Adrenal gland (tissue), 9 donors: ENCODE measurements at regions not wholly inside any gene's neighbourhood (a gene's known extent, or its start where the extent isn't known, plus 50 kb on each side); places are given as distances from the start of the nearest gene placed in this dataset.

Experiments
- DNase-seq, 7 donors: peaks; one replicate each; pipeline ENCODE4 v3.0.0-alpha.2; 2019 to 2020
- H3K27ac ChIP-seq, 5 donors: fragments of 200-600 bp; sonication (generic) in 4 of 5; 1 replicate in 3 of 5; 2 replicates in 2 of 5; pipeline versions ENCODE4 v1.5.1 to v1.8.0; 2016 to 2020; ENCODE audit warnings: mild to moderate bottlenecking in 1 of 5
- H3K27me3 ChIP-seq: fragments of 200-600 bp; 2 replicates; pipeline ENCODE4 v1.8.0; 2021
- H3K36me3 ChIP-seq, 2 donors: fragments of 200-600 bp; replicated peaks in 1 of 2; 1 replicate in 1 of 2; 2 replicates in 1 of 2; pipeline versions ENCODE4 v1.5.1 to v1.8.0; 2018 to 2022
- H3K4me1 ChIP-seq, 2 donors: fragments of 200-600 bp; replicated peaks in 1 of 2; 1 replicate in 1 of 2; 2 replicates in 1 of 2; pipeline versions ENCODE4 v1.5.1 to v1.8.0; 2018 to 2021
- H3K4me3 ChIP-seq, 4 donors: fragments of 200-600 bp; sonication (generic) in 3 of 4; one replicate each; pipeline ENCODE4 v1.5.1; 2016 to 2018
- H3K9me3 ChIP-seq, 3 donors: fragments of 200-600 bp; sonication (generic) in 1 of 3; replicated peaks in 1 of 3; 1 replicate in 2 of 3; 2 replicates in 1 of 3; pipeline versions ENCODE4 v1.5.1 to v1.8.0; 2016 to 2021
- POLR2A ChIP-seq, 2 donors: fragments of 450-650 bp; IDR thresholded peaks; one replicate each; pipeline ENCODE4 v1.6.1; 2017; ENCODE audit warnings: antibody characterized with exemption in 2 of 2, mild to moderate bottlenecking in 2 of 2, moderate library complexity in 1 of 2
- WGBS, 4 donors: extraction: QIAGEN DNeasy Blood & Tissue Kit in 2 of 4; methylation state at CpG; one replicate each; pipeline versions ENCODE4 v1.1.5 to v1.1.7; 2013 to 2017; 5-methylcytosine and 5-hydroxymethylcytosine counted together
- intact Hi-C, 2 donors: fragments of 100-400 bp; cut with DNase I; formaldehyde crosslinking; loops; one replicate each; pipeline versions ENCODE4 v1.14.1 to v1.15.0; 2022 to 2023
- TF ChIP-seq, protein P1 (sequence below), 6 experiments: fragments of 450-650 bp in 4 of 6; fragments of 200-600 bp in 2 of 6; sonication (generic) in 1 of 6; IDR thresholded peaks; 1 replicate in 5 of 6; 2 replicates in 1 of 6; pipeline versions ENCODE4 v1.5.1 to v1.8.0; 2016 to 2021; ENCODE audit warnings: antibody characterized with exemption in 6 of 6, mild to moderate bottlenecking in 2 of 6, moderate library complexity in 1 of 6
- donor health status: healthy with polysubstance abuse.
- donor health status: Bipolar disorder and iron deficiency.
- donor health status: DM: yes; HTN: yes; CAD: no.
- donor health status: DM: no; HTN: no; CAD: no.
- donor health status: DM: no; HTN: no; CAD: no.

DNA sequence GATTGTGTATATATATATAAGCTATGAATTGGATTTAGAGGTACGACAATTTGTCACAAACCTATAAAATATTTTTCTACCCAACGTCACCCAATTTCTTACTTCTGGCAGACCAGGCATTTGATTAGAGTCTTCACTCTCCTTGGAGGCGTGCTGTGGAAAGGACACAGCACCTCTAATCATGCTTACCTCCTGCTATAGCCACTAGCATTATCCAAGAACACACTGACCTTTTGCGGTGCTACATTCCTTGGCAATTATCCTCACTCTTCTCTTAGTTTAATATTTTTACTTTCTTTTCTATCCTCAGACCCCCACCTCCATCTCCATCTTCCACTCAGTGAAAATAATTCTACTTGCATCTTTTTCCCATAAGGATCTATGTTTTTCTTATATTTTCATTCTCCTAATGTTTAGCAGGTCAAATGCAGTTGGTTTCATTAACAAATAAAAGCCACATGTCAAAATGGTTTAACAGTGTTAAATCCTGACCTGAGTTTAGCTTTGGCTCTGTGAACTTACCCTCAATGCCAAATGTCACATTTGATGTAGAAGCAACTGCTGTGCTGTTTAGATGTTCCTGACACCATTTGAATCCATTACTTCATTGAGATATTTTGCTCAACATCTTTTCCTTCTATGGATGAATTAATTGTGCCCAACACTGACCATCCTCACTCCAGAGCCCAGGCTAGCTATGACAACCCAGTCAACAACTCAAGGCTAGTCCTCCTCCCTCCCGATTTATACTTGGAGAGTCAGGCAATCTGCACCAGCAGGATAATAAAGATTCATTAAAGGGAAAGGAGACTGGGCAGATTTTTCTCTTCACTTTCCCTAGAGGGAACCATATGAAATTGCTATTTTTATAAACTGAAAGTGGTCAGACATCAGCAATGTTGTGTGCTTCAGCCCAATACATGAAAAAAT is 240.5 kb downstream of the MREG start:
- Histone ChIP-seq H3K4me3 (no peak overlapping the region), H3K36me3 (no peaks in the 10 kb centered on the region), H3K4me1 (peaks cover 0 to 2% of the 10 kb centered on the region in 2 donors), H3K27ac (no peak overlapping the region), H3K9me3 (no peaks in the 10 kb centered on the region), H3K27me3 (no peaks in the 10 kb centered on the region)
- intact Hi-C loops: no loop called here
- WGBS, 4 donors: 68 to 81% (median 77%) methylated on average over 5 of the region's 5 CpGs
- no peak for DNase-seq
- TF ChIP-seq, protein P1, sequence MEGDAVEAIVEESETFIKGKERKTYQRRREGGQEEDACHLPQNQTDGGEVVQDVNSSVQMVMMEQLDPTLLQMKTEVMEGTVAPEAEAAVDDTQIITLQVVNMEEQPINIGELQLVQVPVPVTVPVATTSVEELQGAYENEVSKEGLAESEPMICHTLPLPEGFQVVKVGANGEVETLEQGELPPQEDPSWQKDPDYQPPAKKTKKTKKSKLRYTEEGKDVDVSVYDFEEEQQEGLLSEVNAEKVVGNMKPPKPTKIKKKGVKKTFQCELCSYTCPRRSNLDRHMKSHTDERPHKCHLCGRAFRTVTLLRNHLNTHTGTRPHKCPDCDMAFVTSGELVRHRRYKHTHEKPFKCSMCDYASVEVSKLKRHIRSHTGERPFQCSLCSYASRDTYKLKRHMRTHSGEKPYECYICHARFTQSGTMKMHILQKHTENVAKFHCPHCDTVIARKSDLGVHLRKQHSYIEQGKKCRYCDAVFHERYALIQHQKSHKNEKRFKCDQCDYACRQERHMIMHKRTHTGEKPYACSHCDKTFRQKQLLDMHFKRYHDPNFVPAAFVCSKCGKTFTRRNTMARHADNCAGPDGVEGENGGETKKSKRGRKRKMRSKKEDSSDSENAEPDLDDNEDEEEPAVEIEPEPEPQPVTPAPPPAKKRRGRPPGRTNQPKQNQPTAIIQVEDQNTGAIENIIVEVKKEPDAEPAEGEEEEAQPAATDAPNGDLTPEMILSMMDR (IDR thresholded peaks at IDR 0.05): no peak
- TF ChIP-seq POLR2A (IDR thresholded peaks at IDR 0.05): no peak

DNA sequence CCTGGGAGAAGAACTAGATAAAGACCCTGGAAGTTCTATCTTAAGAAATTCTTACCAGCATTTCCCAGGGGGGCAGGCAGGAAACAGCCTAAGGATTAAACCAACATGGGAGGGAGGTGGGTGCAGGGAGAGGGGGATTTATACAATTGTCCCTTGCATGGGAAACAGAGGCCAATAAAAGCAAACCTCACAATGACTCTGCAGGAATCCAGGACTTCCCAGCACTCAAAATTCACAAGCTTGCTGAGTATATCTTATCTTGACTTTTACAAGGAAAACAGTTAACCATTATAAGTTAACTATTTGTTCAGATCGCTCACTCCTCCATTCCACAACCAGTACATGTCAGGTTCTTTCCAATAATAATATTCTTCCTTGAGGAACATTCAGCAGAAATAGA is 241.3 kb downstream of the MREG start:
- no peaks in the 10 kb centered on the region for H3K27me3 ChIP-seq
- TF ChIP-seq, protein P1 (IDR thresholded peaks at IDR 0.05): no peak
- no peak for TF ChIP-seq POLR2A (IDR thresholded peaks at IDR 0.05)
- 70 to 78% (median 73%) methylated on average over 1 of the region's 1 CpG for WGBS, 4 donors
- intact Hi-C loops: no loop called here
- no peak overlapping the region for H3K27ac ChIP-seq
- H3K9me3 ChIP-seq: no peaks in the 10 kb centered on the region
- H3K4me1 ChIP-seq: peaks cover 0 to 2% of the 10 kb centered on the region in 2 donors
- DNase-seq: no peak
- H3K36me3 ChIP-seq: no peaks in the 10 kb centered on the region
- no peak overlapping the region for H3K4me3 ChIP-seq

DNA sequence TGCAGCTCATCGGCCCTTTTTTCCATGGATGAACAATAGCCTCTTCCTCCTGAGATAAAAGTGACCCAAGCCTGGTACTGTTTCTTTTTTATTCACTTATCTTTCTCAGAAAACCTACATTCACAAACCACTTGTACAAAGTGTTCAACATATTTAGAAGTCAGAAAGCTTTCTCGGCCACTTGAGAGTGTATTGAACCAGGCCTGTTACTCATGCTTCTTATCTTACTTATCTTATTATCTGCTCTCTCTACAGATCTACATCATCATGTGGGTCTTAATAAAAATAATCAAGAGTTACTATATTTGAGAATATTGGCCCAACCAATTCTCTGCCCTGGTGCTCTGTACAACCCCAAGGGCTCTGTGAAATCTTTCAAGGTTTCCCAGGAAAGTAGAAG is 242.1 kb downstream of the MREG start:
- no peaks in the 10 kb centered on the region for H3K9me3 ChIP-seq
- no peaks in the 10 kb centered on the region for H3K27me3 ChIP-seq
- no peak overlapping the region for H3K27ac ChIP-seq
- H3K36me3 ChIP-seq: no peaks in the 10 kb centered on the region
- no peak for DNase-seq
- intact Hi-C loops: no loop called here
- 68 to 76% (median 69%) methylated on average over 2 of the region's 2 CpGs for WGBS, 4 donors
- no peak overlapping the region for H3K4me3 ChIP-seq
- peaks cover 0 to 2% of the 10 kb centered on the region in 2 donors for H3K4me1 ChIP-seq
- TF ChIP-seq POLR2A (IDR thresholded peaks at IDR 0.05): no peak
- TF ChIP-seq, protein P1 (IDR thresholded peaks at IDR 0.05): no peak

DNA sequence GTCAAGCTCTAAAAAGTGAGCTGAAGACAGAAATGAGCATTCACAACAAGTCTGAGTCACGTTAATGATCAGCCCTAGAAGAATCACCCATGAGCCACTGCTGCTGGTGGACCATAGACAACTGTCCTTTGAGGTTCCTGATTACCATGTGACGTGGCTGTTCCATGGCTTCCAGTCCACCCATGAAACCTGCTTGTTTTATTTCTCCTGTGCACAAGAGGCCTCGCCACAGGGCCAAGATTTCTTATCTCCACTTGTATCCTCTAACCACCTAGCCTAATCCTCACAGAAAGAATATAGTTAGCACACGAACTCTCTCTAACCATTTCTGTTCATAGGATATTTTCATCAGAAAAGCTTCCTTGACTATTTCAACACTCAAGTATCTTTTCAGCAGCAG is 242.7 kb downstream of the MREG start:
- Histone ChIP-seq H3K4me3 (no peak overlapping the region), H3K27me3 (no peaks in the 10 kb centered on the region), H3K9me3 (no peaks in the 10 kb centered on the region), H3K4me1 (peaks cover 0 to 2% of the 10 kb centered on the region in 2 donors), H3K27ac (no peak overlapping the region), H3K36me3 (no peaks in the 10 kb centered on the region)
- TF ChIP-seq, protein P1 (IDR thresholded peaks at IDR 0.05): no peak
- TF ChIP-seq POLR2A (IDR thresholded peaks at IDR 0.05): no peak
- intact Hi-C loops: no loop called here
- 91 to 96% (median 94%) methylated on average over 4 of the region's 4 CpGs for WGBS, 4 donors
- DNase-seq: no peak
